BE2C (cell line): ENCODE measurements at regions not wholly inside any gene's neighbourhood (a gene's known extent, or its start where the extent isn't known, plus 50 kb on each side); places are given as distances from the start of the nearest gene placed in this dataset.

Source experiments
- DNase-seq: peaks from one replicate; pipeline ENCODE4 v3.0.0-alpha.2; 2020
- H3K27me3 ChIP-seq: fragments of 250-450 bp; sonication (Bioruptor Pico); 2 replicates; pipeline ENCODE4 v1.5.1; 2020; ENCODE audit warnings: mild to moderate bottlenecking
- H3K36me3 ChIP-seq: fragments of 250-450 bp; sonication (Bioruptor Pico); 2 replicates; pipeline ENCODE4 v1.5.1; 2020; ENCODE audit warnings: mild to moderate bottlenecking
- H3K4me1 ChIP-seq: fragments of 250-450 bp; sonication (Bioruptor Pico); 2 replicates; pipeline ENCODE4 v1.5.1; 2020
- H3K4me3 ChIP-seq: 2 replicates; pipeline ENCODE4 v1.5.1; 2011; ENCODE audit warnings: low read depth, low read length
- H3K9me3 ChIP-seq: fragments of 250-450 bp; sonication (Bioruptor Pico); 2 replicates; pipeline ENCODE4 v1.5.1; 2020
- CTCF ChIP-seq: IDR thresholded peaks from 2 replicates; pipeline ENCODE4 v1.5.1; 2012; ENCODE audit warnings: mild to moderate bottlenecking, low read depth, low read length

GRCh38 chr2:238551091-238551490 is 124.4 kb downstream of the ASB1 start:
- no peak for TF ChIP-seq CTCF
- no peaks in the 10 kb centered on the region for H3K4me1 ChIP-seq
- DNase-seq, result no peak
- no peak overlapping the region for H3K4me3 ChIP-seq
- no peaks in the 10 kb centered on the region for H3K9me3 ChIP-seq
- no peaks in the 10 kb centered on the region for H3K27me3 ChIP-seq
- H3K36me3 ChIP-seq, result no peaks in the 10 kb centered on the region

- Histone ChIP-seq H3K9me3 (no peaks in the 10 kb centered on the region), H3K4me3 (no peak overlapping the region), H3K4me1 (no peaks in the 10 kb centered on the region), H3K27me3 (no peaks in the 10 kb centered on the region), H3K36me3 (no peaks in the 10 kb centered on the region)
- no peak for TF ChIP-seq CTCF
- no peak for DNase-seq
Observed at GRCh38 chr2:238552226-238552625, 125.5 kb downstream of the ASB1 start.

- Histone ChIP-seq H3K36me3 (no peaks in the 10 kb centered on the region), H3K4me1 (no peaks in the 10 kb centered on the region), H3K4me3 (no peak overlapping the region), H3K9me3 (no peaks in the 10 kb centered on the region), H3K27me3 (no peaks in the 10 kb centered on the region)
- no peak for TF ChIP-seq CTCF
- DNase-seq, result no peak
Observed at GRCh38 chr2:238553159-238553558, 126.4 kb downstream of the ASB1 start.

- H3K27me3 ChIP-seq, result no peaks in the 10 kb centered on the region
- H3K4me1 ChIP-seq, result no peaks in the 10 kb centered on the region
- no peaks in the 10 kb centered on the region for H3K36me3 ChIP-seq
- DNase-seq, result no peak
- TF ChIP-seq CTCF, result no peak
- H3K9me3 ChIP-seq, result no peaks in the 10 kb centered on the region
- no peak overlapping the region for H3K4me3 ChIP-seq
Observed at GRCh38 chr2:238554468-238555315, 128.0 kb downstream of the ASB1 start.

- no peaks in the 10 kb centered on the region for H3K4me1 ChIP-seq
- H3K4me3 ChIP-seq, result no peak overlapping the region
- no peaks in the 10 kb centered on the region for H3K36me3 ChIP-seq
- no peak for DNase-seq
- H3K9me3 ChIP-seq, result no peaks in the 10 kb centered on the region
- no peaks in the 10 kb centered on the region; the same call in 1 of the 2 replicates for H3K27me3 ChIP-seq
- TF ChIP-seq CTCF, result no peak
Observed at GRCh38 chr2:238555786-238556542, 129.2 kb downstream of the ASB1 start.

GRCh38 chr2:238557431-238557830 is 130.7 kb downstream of the ASB1 start:
- Histone ChIP-seq H3K27me3 (peaks cover under 1% of the 10 kb centered on the region; the same call in 1 of the 2 replicates), H3K4me3 (no peak overlapping the region), H3K9me3 (no peaks in the 10 kb centered on the region), H3K36me3 (no peaks in the 10 kb centered on the region), H3K4me1 (no peaks in the 10 kb centered on the region)
- DNase-seq, result no peak
- no peak for TF ChIP-seq CTCF
